ENCODE measurements at regions not wholly inside any gene's neighbourhood (a gene's known extent, or its start where the extent isn't known, plus 50 kb on each side); places are given as distances from the start of the nearest gene placed in this dataset.

- BruUV-seq (replicated peaks), result no TSS peak
- H3K27me3 ChIP-seq (ENCODE audit: control insufficient read depth, insufficient read depth, low read length), result no peaks in the 10 kb centered on the region
- ATAC-seq (no peak), DNase-seq (ENCODE audit: low read depth, low spot score) (no peak)
- H3K4me3 ChIP-seq (ENCODE audit: low read depth in 2 of 2, low read length in 2 of 2), result no peak overlapping the region
- H3K9me3 ChIP-seq (ENCODE audit: control insufficient read depth, insufficient read depth, low read depth, low read length), result no peaks in the 10 kb centered on the region
- no peaks in the 10 kb centered on the region for H3K4me1 ChIP-seq (ENCODE audit: control insufficient read depth, insufficient read depth, low read length)
- H3K36me3 ChIP-seq (ENCODE audit: control insufficient read depth, insufficient read depth, low read length), result no peaks in the 10 kb centered on the region
- ChIA-PET CTCF (no interaction called here), POLR2A (no interaction called here)
- in situ Hi-C loops (cut with HindIII; ENCODE audit: low pct_unique_long_range_greater_than_20kb, low sequenced_read_pairs), result no loop called here
- no peak overlapping the region for H3K27ac ChIP-seq (ENCODE audit: low read length)
- intact Hi-C loops (cut with micrococcal nuclease; ENCODE audit: unreplicated experiment), result no loop called here
- no peak for TF ChIP-seq CTCF (IDR thresholded peaks at IDR 0.05)
- TF ChIP-seq SIN3A (IDR thresholded peaks at IDR 0.05; ENCODE audit: borderline replicate concordance, insufficient read depth, low read depth, low read length), result no peak
- TF ChIP-seq TCF7L2 (IDR thresholded peaks at IDR 0.05; ENCODE audit: low read depth, low read length), result no peak
- no peak for TF ChIP-seq REST (IDR thresholded peaks at IDR 0.05; ENCODE audit: insufficient read depth in 1 of 2, low read depth in 2 of 2, low read length in 1 of 2)
- TF ChIP-seq POLR2AphosphoS5 (IDR thresholded peaks at IDR 0.05; ENCODE audit: low read depth, low read length), result no peak
These were observed 60.0 kb downstream of the PRL start for GRCh38 chr6:22236626-22237414.
